Fibroblast of pulmonary artery (primary cell): ENCODE measurements at regions not wholly inside any gene's neighbourhood (a gene's known extent, or its start where the extent isn't known, plus 50 kb on each side); places are given as distances from the start of the nearest gene placed in this dataset.

ENCODE experiments used
- DNase-seq: peaks from one replicate; pipeline ENCODE4 v3.0.0-alpha.2; 2010; ENCODE audit warnings: low read depth
- H3K4me3 ChIP-seq: replicated peaks from 2 replicates; pipeline ENCODE4 v1.5.1; 2011; ENCODE audit warnings: low read depth, mild to moderate bottlenecking, control low read depth, low read length, moderate library complexity
- TF ChIP-seq, protein P1 (sequence below): IDR thresholded peaks from 2 replicates; pipeline ENCODE4 v1.5.1; 2011; ENCODE audit warnings: mild to moderate bottlenecking, control low read depth, low read length, inconsistent platforms; ENCODE audit errors: missing control alignments

DNA sequence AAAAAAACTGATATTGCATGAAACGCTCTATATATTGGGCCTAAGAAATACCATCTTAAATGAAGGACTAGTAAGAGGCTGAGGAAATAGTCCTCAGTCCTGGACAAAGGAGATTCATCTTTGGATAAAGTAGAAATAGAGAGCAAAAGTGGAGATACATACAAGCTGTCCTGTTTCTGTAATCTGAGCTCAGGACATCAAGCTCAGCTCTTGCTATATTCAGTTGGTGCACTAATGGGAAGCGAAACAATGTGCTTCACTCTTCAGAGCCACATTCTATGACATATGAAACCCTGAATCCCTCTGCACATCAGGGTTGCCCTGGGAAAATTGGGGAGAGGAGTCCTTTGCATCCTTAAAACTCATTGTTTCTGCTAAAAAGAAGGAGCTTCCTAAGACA is 290.7 kb downstream of the VPS13C start:
- no peak for DNase-seq
- TF ChIP-seq, protein P1, sequence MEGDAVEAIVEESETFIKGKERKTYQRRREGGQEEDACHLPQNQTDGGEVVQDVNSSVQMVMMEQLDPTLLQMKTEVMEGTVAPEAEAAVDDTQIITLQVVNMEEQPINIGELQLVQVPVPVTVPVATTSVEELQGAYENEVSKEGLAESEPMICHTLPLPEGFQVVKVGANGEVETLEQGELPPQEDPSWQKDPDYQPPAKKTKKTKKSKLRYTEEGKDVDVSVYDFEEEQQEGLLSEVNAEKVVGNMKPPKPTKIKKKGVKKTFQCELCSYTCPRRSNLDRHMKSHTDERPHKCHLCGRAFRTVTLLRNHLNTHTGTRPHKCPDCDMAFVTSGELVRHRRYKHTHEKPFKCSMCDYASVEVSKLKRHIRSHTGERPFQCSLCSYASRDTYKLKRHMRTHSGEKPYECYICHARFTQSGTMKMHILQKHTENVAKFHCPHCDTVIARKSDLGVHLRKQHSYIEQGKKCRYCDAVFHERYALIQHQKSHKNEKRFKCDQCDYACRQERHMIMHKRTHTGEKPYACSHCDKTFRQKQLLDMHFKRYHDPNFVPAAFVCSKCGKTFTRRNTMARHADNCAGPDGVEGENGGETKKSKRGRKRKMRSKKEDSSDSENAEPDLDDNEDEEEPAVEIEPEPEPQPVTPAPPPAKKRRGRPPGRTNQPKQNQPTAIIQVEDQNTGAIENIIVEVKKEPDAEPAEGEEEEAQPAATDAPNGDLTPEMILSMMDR: no peak
- no peak overlapping the region for H3K4me3 ChIP-seq

DNA sequence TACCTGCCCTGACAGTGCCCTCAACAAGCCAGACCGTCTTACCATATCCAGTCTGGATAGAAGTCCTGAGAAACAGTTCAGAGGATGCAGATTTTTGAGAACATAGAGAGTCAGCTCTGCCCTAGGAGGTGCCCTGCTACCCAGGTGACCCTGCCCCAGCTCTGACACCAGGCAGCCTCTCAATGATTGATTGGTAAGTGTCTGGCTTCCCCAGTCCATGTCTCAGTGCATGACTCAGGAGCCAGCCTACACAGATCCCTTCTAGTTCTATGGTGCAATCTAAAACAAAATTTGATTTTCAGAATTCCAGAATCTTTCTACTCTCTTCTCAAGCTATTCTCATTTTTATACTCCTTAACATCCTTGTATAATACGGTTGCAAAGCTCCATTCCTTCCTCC is 292.1 kb downstream of the VPS13C start:
- TF ChIP-seq, protein P1: no peak
- no peak overlapping the region for H3K4me3 ChIP-seq
- no peak for DNase-seq

DNA sequence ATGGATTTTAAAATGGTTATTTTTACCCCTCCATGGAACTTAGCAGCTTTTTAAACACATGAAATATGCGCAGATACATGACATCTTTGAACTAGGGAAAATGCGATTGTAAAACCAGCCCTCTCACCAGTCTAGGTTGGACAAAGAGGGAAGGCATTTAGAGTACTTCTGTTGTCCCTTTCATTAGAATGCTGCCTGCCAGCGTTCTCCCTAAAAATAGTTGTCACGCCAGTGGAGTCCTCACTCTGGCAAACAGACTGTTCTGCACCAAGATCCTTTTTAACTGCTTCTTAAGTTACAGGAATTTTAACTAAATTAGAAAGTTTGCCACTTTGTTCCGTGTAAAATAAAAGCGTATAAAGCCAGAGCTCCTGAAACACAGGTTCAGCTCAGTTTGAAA is 295.3 kb downstream of the VPS13C start:
- H3K4me3 ChIP-seq: no peak overlapping the region
- TF ChIP-seq, protein P1: no peak
- no peak for DNase-seq

DNA sequence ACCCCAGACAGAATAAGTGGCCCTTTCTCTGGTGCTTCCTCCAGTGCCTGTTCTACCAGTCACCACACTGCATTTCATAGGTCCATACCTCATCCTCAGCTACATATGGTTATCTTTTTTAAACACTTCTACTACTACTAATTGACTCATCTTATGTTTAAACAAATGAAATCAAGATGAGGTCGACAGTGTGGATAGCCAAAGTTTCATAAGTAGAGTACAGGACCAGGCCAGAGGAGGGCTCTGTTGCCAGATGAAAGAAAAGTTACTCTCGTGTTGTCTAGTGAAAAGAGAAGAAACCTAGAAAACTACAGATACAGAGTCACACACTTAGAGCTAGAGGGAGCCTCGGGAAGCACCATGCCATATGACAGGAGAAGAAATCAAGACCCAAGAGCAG is 296.1 kb downstream of the VPS13C start:
- DNase-seq: no peak
- TF ChIP-seq, protein P1: no peak
- no peak overlapping the region for H3K4me3 ChIP-seq

DNA sequence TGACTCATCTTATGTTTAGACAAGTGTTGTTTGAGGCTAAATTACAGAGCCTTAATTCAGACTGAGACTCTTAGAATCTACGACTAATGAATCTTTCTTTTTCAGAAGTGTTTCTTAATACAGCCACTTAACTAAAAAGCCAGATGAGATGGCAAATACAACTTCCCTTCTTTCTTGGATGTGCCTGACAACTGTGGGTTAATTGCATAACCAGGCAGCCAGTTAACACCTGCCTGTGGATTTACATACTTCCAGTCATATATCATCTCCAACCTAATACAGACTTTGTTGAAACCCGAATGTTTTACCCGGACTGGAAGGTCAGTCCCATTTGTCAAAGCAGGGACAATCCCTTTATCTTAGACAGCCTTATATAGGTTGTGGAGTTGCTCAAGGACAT is 297.6 kb downstream of the VPS13C start:
- TF ChIP-seq, protein P1: no peak
- no peak for DNase-seq
- no peak overlapping the region for H3K4me3 ChIP-seq

DNA sequence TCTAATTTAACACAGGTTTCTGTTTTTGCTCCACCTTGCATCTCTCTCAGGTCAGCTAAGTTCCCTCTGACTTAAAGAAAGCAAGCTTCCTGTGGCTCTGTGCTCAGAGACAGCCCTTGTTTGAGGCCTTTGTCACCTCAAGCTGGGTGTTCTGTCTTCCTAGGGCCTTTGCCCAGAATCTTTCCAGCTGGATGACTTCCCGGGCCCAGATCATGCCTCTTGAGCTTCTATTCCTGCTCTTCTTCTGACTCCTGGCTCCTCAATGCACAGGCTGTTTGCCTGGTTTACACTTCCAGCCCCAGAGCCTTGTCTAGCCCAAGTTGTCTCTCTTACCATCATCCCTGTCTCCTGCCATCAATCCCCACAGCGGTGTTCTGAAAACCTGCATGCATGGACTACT is 300.6 kb downstream of the VPS13C start:
- no peak overlapping the region for H3K4me3 ChIP-seq
- TF ChIP-seq, protein P1: no peak

DNA sequence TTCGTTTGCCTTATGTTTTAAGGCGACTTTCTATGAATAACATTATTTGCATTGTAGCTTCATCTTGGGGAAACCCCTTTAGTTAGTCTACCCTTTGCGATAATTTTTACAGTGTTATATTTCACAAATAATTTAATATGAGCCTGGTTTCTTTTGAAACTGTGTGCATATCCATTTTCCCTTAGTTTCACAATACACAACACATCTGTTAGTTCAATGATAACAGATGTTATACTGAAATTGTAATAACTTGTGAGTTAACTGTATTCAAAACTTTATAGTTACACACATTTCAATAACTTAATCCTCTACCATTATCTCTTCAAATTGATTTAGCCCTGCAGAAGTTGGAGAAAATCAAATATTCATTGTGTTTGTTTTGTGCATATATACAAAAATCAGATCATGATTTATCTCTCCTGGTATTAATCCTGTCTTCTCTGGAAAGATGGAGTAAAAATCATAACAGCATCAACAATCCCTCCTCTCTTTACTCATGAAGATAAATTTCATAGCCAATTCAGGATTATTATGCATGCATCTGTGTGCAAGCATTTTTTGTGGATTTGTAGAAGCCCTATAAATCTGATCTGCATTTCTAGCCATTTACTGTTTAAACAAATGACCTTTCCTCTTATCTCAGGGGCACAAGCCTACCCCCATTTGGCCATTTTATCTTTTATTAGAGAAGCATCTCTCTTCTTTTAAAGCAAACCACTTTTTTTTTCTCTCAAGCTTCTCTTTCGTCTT is 304.0 kb downstream of the VPS13C start:
- H3K4me3 ChIP-seq: no peak overlapping the region
- no peak for DNase-seq
- TF ChIP-seq, protein P1: no peak

More for the DNA sequence above, 300.6 kb downstream of the VPS13C start:
- DNase-seq: no peak
